ENCODE measurements at regions not wholly inside any gene's neighbourhood (a gene's known extent, or its start where the extent isn't known, plus 50 kb on each side); places are given as distances from the start of the nearest gene placed in this dataset.

DNA sequence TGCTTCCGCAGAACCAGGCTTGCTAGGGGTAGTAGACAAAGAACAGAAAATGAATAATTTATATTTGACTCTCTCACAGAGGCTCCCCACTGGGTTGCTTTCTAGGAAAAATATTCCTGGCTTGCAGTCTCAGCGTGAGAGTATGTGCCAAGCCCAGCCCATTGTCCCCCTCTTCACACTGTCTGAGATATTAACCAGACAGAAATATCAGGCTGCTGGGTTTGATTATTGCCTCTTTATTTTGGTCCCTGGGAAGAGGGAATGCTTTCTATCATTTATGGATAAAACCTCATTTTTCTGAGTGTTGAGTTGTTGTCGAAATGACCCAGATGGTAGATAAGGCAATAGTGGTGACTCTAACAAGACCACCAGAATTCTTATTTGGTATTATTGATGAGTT lies 367.9 kb downstream of the METTL15 start:
- H3K27ac ChIP-seq = no peak overlapping the region
- TF ChIP-seq, protein P1, sequence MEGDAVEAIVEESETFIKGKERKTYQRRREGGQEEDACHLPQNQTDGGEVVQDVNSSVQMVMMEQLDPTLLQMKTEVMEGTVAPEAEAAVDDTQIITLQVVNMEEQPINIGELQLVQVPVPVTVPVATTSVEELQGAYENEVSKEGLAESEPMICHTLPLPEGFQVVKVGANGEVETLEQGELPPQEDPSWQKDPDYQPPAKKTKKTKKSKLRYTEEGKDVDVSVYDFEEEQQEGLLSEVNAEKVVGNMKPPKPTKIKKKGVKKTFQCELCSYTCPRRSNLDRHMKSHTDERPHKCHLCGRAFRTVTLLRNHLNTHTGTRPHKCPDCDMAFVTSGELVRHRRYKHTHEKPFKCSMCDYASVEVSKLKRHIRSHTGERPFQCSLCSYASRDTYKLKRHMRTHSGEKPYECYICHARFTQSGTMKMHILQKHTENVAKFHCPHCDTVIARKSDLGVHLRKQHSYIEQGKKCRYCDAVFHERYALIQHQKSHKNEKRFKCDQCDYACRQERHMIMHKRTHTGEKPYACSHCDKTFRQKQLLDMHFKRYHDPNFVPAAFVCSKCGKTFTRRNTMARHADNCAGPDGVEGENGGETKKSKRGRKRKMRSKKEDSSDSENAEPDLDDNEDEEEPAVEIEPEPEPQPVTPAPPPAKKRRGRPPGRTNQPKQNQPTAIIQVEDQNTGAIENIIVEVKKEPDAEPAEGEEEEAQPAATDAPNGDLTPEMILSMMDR (conservative IDR thresholded peaks at IDR 0.05) = no peak

DNA sequence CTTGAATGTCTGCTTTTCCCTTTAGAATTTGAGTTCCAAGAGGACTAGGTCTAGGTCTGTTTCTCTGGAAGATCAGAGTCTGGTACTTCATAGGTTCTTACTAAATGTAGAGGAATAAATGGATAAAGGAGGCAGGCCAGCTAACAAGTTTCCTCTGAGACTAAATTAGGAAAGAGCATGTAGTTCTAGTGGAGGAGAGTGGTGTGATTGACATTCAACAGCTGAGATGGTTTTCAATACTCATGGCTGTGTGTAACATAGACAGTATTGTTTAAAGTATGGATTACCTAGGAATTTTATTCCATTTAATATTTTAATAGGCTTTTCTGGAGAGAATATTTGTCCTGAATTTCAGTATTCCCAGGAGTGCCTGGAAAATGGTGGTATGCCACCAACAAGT lies 364.7 kb downstream of the METTL15 start:
- TF ChIP-seq, protein P1 (conservative IDR thresholded peaks at IDR 0.05) = no peak
- H3K27ac ChIP-seq = no peak overlapping the region

DNA sequence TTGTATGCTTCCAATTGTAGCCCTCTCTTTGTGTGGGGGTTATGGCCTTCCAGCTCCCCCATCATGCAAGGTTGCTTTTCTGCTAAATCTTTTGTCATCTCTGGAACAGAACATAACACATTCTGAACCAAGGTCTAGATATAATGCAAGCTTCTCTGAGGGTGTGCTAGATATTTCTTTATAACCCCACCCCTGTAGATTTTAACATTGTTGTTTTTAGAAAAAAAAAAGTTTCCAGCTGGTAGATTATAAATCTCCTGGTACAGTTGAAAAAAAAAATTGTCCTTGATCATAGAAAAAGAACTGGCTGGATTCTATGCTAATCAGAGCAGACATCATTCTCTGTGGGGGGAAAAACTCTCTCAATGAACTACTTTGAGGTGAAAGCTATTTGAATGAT lies 363.3 kb downstream of the METTL15 start:
- H3K27ac ChIP-seq = no peak overlapping the region
- TF ChIP-seq, protein P1 (conservative IDR thresholded peaks at IDR 0.05) = no peak

DNA sequence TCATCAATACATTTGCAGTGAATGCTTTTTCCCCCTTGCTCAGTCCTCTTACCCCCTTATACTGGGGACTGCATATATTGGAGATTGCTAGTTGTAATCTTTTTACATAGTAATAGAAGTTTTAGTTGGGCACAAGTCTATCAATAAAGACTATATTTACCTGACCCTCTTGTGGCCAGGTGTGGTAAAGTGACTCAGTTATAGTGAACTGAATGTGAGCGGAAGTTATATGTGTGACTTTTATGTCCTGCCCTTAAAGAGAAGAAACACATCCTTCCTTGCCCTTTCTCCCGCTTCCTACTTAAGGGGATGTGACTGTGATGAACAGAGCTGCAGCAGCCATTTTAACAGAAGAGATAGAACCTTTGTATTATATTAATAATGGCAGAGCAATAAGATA lies 362.0 kb downstream of the METTL15 start:
- no peak overlapping the region for H3K27ac ChIP-seq
- TF ChIP-seq, protein P1 (conservative IDR thresholded peaks at IDR 0.05) = no peak; the same call in 1 of the 2 replicates

DNA sequence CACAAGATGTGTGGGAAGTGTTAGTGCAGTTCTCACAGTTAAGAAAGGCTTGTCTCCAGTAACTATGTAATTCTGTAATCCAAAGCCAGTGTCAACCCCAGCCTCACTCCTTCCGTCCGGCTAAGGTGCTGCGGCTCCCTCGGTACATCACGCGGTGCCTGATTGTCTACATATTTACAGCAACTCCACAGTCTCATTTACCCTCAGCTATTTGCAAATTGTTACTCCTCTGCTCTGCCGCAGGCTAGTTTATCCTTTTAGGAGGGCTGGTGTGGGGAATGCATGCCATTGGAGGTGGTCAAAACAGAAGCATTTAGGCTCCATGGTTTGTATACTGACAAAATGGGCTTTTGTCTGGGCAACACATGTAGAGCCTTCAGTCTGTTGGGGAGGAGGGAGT lies 358.3 kb downstream of the METTL15 start:
- H3K27ac ChIP-seq = no peak overlapping the region
- TF ChIP-seq, protein P1 (conservative IDR thresholded peaks at IDR 0.05) = no peak

DNA sequence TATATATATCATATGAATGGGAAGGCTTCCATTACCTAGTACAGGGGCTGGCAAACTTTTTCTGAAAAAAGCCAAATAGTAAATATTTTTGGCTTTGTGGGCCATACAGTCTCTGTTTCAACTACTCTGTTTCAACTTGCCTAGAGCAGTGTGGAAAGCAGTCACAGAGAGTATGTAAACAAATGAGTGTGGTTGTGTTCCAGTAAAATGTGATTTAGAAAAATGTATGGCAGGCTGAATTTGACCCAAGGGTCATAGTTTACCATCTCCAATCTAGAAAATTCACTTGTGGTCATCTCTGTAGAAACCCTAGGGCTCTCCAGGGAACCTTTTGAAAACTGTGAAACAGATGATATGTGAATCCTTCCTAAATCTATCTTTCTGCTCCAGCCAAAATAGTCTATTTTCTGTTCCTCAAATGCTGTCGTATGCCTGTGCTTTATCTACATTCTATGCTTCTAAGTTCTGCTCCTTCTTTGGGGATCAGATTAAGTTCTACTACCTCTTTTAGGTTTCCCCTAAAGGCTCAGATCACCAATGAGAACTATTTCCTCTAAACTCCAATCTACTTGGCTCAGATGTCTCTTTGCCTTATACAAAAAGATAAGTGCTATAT lies 356.2 kb downstream of the METTL15 start:
- H3K27ac ChIP-seq = no peak overlapping the region
- TF ChIP-seq, protein P1 (conservative IDR thresholded peaks at IDR 0.05) = no peak

DNA sequence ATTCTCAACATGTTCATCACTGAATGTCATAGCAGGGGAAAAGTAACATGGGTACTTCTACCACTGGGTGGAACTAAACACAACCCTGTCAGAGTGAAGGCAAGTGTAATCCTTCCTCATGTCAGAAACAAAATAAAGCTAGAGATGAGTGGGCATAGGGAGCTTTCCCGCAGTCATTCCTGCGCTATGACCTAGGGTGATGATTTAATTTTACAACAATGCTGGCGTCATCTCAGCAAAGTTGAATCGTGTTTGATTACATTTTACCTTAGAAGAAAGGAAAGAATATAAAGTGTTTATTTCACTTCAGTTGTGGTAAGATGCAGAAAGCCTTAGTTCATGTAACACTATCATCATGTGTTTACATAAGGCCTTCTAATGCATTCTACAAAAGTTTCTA lies 355.6 kb downstream of the METTL15 start:
- TF ChIP-seq, protein P1 (conservative IDR thresholded peaks at IDR 0.05) = no peak

More for the DNA sequence above, 355.6 kb downstream of the METTL15 start:
- no peak overlapping the region for H3K27ac ChIP-seq
